Panc1 (cell line): ENCODE measurements at regions not wholly inside any gene's neighbourhood (a gene's known extent, or its start where the extent isn't known, plus 50 kb on each side); places are given as distances from the start of the nearest gene placed in this dataset.

Experiments
- ATAC-seq: fragments of 200-7000 bp; cut with Tn5 transposase; 2 replicates; pipeline ENCODE4 v1.9.1; 2020; ENCODE audit warnings: mild to moderate bottlenecking, moderate library complexity
- BruUV-seq: library from RNA; stranded (reverse); fragments of 400-500 nt; replicated peaks from 2 replicates; lab custom pipeline; 2021; lab: Mats Ljungman, UMichigan
- CTCF ChIA-PET: fragments of 300-600 bp; sonication (Branson Sonifier 250); formaldehyde crosslinking; loops from one replicate; lab custom pipeline; 2022; ENCODE audit warnings: antibody characterized with exemption; lab: Charles Lee
- POLR2A ChIA-PET: fragments of 300-600 bp; sonication (Branson Sonifier 250); formaldehyde crosslinking; loops from one replicate; lab custom pipeline; 2022; ENCODE audit warnings: antibody characterized with exemption; lab: Charles Lee
- DNase-seq: peaks from one replicate; pipeline ENCODE4 v3.0.0-alpha.2; 2010; ENCODE audit warnings: low read depth, low spot score
- H3K27ac ChIP-seq: 2 replicates; pipeline ENCODE4 v1.5.1; 2011; ENCODE audit warnings: mild to moderate bottlenecking, low read length, inconsistent platforms
- H3K27me3 ChIP-seq: fragments of 200-500 bp; sonication (Bioruptor generic); 2 replicates; pipeline ENCODE4 v1.6.0; 2014; ENCODE audit warnings: low read length, inconsistent platforms; ENCODE audit not compliant: control insufficient read depth, insufficient read depth
- H3K36me3 ChIP-seq: fragments of 200-500 bp; sonication (Bioruptor generic); 2 replicates; pipeline ENCODE4 v1.5.1; 2014; ENCODE audit warnings: inconsistent platforms, mild to moderate bottlenecking, low read length, moderate library complexity; ENCODE audit not compliant: control insufficient read depth, insufficient read depth
- H3K4me1 ChIP-seq: 2 replicates; pipeline ENCODE4 v1.5.1; 2011; ENCODE audit warnings: inconsistent platforms, mild to moderate bottlenecking, low read length, moderate library complexity; ENCODE audit not compliant: control insufficient read depth, insufficient read depth
- H3K4me3 ChIP-seq, 2 experiments: 2 replicates each; pipeline ENCODE4 v1.5.1; 2011 to 2012; ENCODE audit warnings: low read depth in 2 of 2, low read length in 2 of 2, mild to moderate bottlenecking in 2 of 2, inconsistent platforms in 1 of 2, moderate library complexity in 1 of 2
- H3K9me3 ChIP-seq: fragments of 200-500 bp; sonication (Bioruptor generic); 2 replicates; pipeline ENCODE4 v1.5.1; 2014; ENCODE audit warnings: low read depth, mild to moderate bottlenecking, inconsistent platforms, low read length, moderate library complexity; ENCODE audit not compliant: control insufficient read depth, insufficient read depth
- CTCF ChIP-seq: fragments of 450-650 bp; IDR thresholded peaks from 2 replicates; pipeline ENCODE4 v1.5.1; 2017; ENCODE audit warnings: mild to moderate bottlenecking
- POLR2AphosphoS5 ChIP-seq: IDR thresholded peaks from 2 replicates; pipeline ENCODE4 v1.6.1; 2012; ENCODE audit warnings: mild to moderate bottlenecking, low read depth, low read length, moderate library complexity
- REST ChIP-seq, 2 experiments: IDR thresholded peaks; 2 replicates each; pipeline ENCODE4 v1.6.1; 2011 to 2012; ENCODE audit warnings: low read depth in 2 of 2, control low read depth in 1 of 2, low read length in 1 of 2, mild to moderate bottlenecking in 1 of 2, moderate library complexity in 1 of 2; ENCODE audit not compliant: insufficient read depth in 1 of 2
- SIN3A ChIP-seq: IDR thresholded peaks from 2 replicates; pipeline ENCODE4 v1.6.1; 2012; ENCODE audit warnings: low read depth, mild to moderate bottlenecking, low read length, moderate library complexity, borderline replicate concordance; ENCODE audit not compliant: insufficient read depth
- TCF7L2 ChIP-seq: IDR thresholded peaks from 2 replicates; pipeline ENCODE4 v1.6.1; 2011; ENCODE audit warnings: mild to moderate bottlenecking, low read depth, low read length, inconsistent platforms
- in situ Hi-C: cut with HindIII; loops from 2 replicates; pipeline ENCODE4 v1.10.0; 2016; ENCODE audit warnings: low sequenced_read_pairs, low pct_unique_long_range_greater_than_20kb
- intact Hi-C: fragments of 100-400 bp; cut with micrococcal nuclease; formaldehyde crosslinking; loops from one replicate; pipeline ENCODE4 v1.10.0; 2022; ENCODE audit not compliant: unreplicated experiment

- Histone ChIP-seq H3K9me3 (no peaks in the 10 kb centered on the region), H3K27ac (no peak overlapping the region)
These were observed 222.8 kb upstream of the KIF2A start for GRCh38 chr5:62083247-62083646.

GRCh38 chr5:62083661-62084060, 222.3 kb upstream of the KIF2A start:
- H3K27me3 ChIP-seq: peaks cover 3% of the 10 kb centered on the region; the same call in 1 of the 2 replicates
- no peak overlapping the region for H3K4me3 ChIP-seq
- no peaks in the 10 kb centered on the region for H3K36me3 ChIP-seq
- DNase-seq: no peak
- POLR2A ChIA-PET: no interaction called here
- no TSS peak for BruUV-seq
- TF ChIP-seq CTCF (no peak), REST (IDR thresholded peaks at IDR 0.05; ENCODE audit: insufficient read depth in 1 of 2, low read depth in 2 of 2, low read length in 1 of 2) (no peak)
- intact Hi-C loops: no loop called here
- H3K27ac ChIP-seq: no peak overlapping the region
- ATAC-seq: no peak
- H3K4me1 ChIP-seq: no peaks in the 10 kb centered on the region
- CTCF ChIA-PET: no interaction called here
- in situ Hi-C loops: no loop called here
- no peaks in the 10 kb centered on the region for H3K9me3 ChIP-seq

More at GRCh38 chr5:62083247-62083646, 222.8 kb upstream of the KIF2A start:
- ChIA-PET POLR2A (no interaction called here), CTCF (no interaction called here)
- DNase-seq: no peak
- Histone ChIP-seq H3K27me3 (peaks cover 3% of the 10 kb centered on the region; the same call in 1 of the 2 replicates), H3K4me1 (no peaks in the 10 kb centered on the region), H3K4me3 (no peak overlapping the region), H3K36me3 (no peaks in the 10 kb centered on the region)
- TF ChIP-seq SIN3A (no peak), CTCF (no peak), TCF7L2 (no peak), POLR2AphosphoS5 (no peak)
- BruUV-seq: no TSS peak
- intact Hi-C loops: no loop called here
- in situ Hi-C loops: no loop called here
- ATAC-seq: no peak

- Histone ChIP-seq H3K9me3 (no peaks in the 10 kb centered on the region), H3K27ac (no peak overlapping the region), H3K36me3 (no peaks in the 10 kb centered on the region), H3K4me3 (no peak overlapping the region), H3K27me3 (peaks cover 3% of the 10 kb centered on the region; the same call in 1 of the 2 replicates), H3K4me1 (no peaks in the 10 kb centered on the region)
- no peak for ATAC-seq
- intact Hi-C loops: no loop called here
- in situ Hi-C loops: no loop called here
- no peak for DNase-seq
- no TSS peak for BruUV-seq
- POLR2A ChIA-PET: no interaction called here
- TF ChIP-seq CTCF (no peak), TCF7L2 (no peak), REST (IDR thresholded peaks at IDR 0.05; ENCODE audit: insufficient read depth in 1 of 2, low read depth in 2 of 2, low read length in 1 of 2) (no peak), POLR2AphosphoS5 (no peak), SIN3A (no peak)
- CTCF ChIA-PET: no interaction called here
These were observed 221.6 kb upstream of the KIF2A start for GRCh38 chr5:62084391-62084790.
